Cortex of kidney (tissue), 1 donor: ENCODE measurements at regions not wholly inside any gene's neighbourhood (a gene's known extent, or its start where the extent isn't known, plus 50 kb on each side); places are given as distances from the start of the nearest gene placed in this dataset.
"Not testable (repeated sequence)": the region's sequence is repeated elsewhere in the genome, so short reads cannot be mapped to it uniquely, and the experiment has no call there.

ENCODE experiments used
- DNase-seq: peaks from one replicate; lab custom pipeline; 2025; lab: John Stamatoyannopoulos, UW

DNA sequence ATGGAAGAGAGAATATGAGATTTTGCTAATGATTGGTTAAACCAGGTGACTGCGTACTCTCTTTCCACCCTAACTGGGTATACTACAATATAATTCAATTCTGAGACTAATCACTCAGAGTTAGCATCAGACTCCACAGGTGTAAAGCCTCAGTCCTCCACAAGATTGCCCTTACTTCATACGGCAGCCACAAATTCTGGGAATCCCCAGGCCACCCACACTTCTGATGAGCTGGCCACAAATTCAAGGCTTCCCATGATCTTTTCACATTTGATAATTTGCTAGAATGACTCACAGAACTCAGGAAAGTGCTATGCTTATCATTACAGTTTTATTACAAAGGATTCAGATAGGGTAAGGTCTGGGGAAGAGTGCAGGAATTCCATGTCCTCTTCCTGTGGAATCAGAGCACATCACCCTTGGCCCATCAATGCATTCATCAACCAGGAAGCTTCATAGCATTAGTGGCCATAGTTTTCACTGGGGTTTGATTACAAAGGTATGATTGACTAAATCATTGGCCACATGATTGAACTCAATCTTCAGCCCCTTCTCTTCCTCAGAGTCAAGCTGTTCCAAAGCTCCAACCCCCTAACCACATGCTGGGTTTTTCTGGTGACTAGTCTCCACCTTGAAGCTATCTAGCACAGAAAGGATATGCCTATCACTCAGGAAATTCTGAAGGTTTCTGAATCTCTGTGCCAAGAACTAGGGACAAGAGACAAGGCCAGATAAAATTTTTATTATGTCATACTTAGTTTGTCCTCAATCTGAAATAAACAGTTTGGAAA is 131.7 kb downstream of the HHIPL2 start:
- DNase-seq: no peak

- DNase-seq: no peak
Observed at GRCh38 chr1:222415441-222415840, 132.5 kb downstream of the HHIPL2 start.

- no peak for DNase-seq
Observed at GRCh38 chr1:222413991-222414549, 133.8 kb downstream of the HHIPL2 start.

GRCh38 chr1:222413436-222413835 is 134.5 kb downstream of the HHIPL2 start:
- DNase-seq: no peak

DNA sequence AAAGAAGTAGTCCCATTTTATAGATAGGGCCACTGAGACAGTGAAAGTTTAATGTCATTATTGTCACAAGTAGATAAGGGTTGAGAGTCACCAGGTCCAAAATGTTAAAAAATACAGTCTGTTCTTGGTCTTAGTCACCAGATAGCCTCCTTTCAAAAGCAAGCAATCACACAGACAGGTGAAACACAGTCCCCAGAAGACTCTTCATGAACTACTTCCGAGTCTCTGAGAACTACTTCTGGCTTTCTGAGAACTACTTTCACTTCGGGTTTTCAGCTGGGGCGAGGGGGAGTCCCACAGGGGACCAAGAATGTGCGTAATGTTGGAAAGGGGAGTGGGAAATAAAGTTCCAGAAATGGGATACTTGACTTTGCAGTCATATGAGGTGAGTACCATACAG is 143.2 kb downstream of the HHIPL2 start:
- no peak for DNase-seq

DNA sequence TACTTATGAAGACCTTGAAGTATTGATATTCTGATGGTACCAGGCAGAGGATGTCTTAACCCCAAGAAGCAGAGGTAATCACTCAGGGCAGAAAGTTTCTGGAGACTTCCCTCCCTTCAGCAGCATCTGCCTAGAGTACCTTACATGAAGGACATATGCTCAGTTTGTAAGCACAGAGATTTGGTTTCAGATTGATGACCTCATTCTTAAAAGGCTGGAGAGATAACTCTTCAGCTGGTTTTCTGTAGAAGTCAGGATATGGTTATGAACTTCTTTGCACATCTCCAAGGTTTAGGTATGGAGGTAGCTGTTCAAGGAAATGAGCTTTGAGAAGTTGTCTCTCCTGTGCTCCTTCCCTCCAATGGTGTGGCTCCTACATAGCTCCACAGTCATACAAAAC is 148.7 kb downstream of the HHIPL2 start:
- no peak for DNase-seq

- DNase-seq: no peak
Observed at GRCh38 chr1:222394224-222394623, 153.7 kb downstream of the HHIPL2 start.

DNA sequence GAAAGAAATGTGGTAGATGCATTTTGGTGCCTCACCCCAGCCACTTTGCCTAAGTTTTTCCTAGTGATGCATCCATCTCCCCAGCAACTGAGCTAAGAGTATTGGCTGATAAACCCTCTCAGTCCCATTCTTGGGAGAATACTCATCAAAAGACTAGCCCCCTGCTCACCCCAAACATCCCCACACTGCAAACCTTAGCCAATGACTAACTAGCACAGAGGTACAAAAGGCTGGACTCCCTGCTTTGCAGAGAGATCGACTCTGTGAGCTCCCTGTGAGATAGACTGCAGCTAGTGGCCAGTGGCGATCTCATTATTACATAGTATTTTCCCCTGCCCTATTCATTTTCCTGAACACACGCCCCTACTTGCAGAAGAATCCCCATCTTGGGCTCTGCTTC is 155.3 kb downstream of the HHIPL2 start:
- DNase-seq: no peak

- DNase-seq: no peak
Observed at GRCh38 chr1:222390181-222390580, 157.7 kb downstream of the HHIPL2 start.

GRCh38 chr1:222387007-222387814 is 160.7 kb downstream of the HHIPL2 start:
- DNase-seq: no peak

- DNase-seq: no peak
Observed at GRCh38 chr1:222385955-222386354, 161.9 kb downstream of the HHIPL2 start.

GRCh38 chr1:222385262-222385661 is 162.6 kb downstream of the HHIPL2 start:
- no peak for DNase-seq

- DNase-seq: no peak
Observed at GRCh38 chr1:222384531-222384930, 163.4 kb downstream of the HHIPL2 start.

DNA sequence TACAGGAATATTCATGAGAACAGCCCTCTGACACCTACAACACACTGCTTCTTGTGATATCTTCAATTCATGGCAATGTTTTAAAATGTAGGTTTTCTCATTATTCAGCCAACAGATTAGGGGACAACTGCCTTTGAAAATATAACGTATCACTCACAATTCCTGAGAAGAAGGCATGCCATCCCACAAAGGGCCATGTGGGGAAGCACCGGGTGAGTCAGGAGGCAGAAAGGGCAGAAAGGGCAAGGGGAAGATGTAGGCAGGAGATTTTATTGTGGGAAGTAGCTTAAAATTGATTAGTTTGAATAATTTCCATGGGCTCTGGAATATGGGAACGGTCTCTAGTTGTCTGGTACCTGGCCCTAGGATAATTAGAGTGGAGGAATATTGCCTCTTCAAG is 165.7 kb downstream of the HHIPL2 start:
- no peak for DNase-seq

DNA sequence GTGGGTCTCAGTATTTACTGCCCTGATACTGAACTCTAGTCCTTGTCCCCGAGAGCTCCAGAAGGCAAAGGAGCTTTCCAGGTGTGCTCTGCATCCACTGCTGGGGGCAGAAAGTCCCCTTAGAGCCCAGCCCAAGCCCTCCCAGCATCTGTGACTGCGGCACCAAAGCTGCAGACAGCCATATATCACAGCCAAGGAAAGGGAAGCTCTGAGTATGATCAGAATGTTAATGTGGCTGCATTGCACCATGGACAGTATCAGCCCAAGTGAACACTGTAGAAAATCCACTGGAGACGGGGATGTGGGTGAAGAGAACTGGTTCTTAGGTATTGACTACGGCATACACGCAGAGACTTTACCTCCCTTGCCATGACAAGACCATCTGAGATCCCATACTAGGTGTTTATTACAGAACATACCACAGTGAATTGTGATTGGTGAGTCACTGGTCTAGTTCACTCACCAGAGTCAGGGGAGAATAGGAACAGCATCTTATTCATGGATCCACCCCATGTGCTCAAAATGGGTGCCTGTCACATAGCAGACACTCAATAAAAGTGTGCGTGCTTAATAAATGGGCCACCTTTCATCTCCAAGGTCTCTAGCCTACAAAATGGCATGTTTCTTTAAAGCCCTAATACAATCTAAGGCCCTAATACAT is 170.3 kb downstream of the HHIPL2 start:
- DNase-seq: no peak

DNA sequence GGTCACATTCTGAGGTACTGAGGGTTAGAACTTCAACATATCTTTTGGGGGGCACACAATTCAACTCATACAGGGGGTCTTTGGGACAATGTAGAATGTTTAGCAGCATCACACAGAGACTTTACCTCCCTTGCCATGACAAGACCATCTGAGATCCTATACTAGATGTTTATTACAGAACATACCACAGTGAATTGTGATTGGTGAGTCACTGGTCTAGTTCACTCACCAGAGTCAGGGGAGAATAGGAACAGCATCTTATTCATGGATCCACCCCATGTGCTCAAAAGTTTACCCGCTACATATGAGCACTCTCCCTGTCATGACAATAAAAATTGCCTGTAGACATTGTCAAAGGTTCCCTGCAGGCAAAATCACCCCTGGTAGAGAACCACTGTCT is 171.1 kb downstream of the HHIPL2 start:
- not testable (repeated sequence) for DNase-seq

GRCh38 chr1:222375701-222376100 is 172.2 kb downstream of the HHIPL2 start:
- DNase-seq: no peak

- no peak for DNase-seq
Observed at GRCh38 chr1:222373831-222374602, 173.9 kb downstream of the HHIPL2 start.

DNA sequence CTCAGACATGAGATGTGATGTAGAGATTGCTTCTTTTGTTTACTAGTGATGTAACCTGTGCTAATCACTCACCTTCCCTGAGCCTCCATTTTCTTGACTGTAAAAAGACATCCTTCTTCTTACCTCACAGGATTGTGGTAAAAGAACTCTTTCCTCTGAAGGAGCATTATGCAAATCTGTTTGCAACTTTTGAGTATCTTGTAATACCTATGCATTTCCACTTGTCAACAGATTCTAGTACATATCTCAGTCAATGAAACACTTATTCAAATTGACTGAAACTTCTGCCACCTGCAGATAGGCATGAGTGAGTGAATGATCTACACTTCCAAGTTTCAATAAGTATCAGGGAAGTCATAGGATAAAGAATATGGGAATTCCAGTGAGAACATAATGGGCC is 174.7 kb downstream of the HHIPL2 start:
- no peak for DNase-seq

GRCh38 chr1:222372221-222372620 is 175.7 kb downstream of the HHIPL2 start:
- DNase-seq: no peak

DNA sequence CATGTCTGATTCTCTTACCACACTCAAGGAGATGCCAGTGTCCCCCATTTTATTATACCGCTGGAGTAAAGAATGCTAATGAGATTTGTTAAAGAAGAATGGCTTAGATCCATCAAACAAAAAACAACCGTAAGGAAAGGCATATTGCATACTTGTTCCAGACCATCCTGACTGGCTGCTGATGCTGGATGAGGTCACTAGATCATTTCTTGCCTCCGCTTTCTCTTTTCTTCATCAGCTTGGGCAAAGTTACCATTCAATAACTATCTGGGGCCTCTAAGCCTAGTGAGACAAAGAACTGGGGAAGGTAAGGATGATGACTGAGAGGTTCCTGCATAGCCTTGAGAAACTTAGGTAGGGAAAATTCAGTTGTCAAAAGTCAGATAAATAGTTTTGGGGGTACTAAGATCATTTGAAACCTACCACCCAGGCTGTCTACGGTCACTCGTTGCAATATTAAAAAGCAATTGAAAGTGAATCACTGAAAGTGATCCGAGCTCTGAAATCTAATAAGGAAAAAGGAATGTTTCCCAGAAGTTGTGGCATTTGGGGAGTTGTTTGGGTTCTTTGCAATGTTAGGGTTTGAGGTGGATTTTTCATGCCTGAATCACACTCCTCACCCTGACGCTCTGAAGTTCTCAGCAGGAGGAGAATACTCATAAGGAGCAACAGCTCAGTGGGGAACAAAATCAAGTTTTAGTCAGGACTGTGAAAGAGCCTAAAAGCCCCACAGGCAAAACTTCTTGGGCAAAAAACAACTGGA is 176.8 kb downstream of the HHIPL2 start:
- no peak for DNase-seq
